ENCODE measurements at regions not wholly inside any gene's neighbourhood (a gene's known extent, or its start where the extent isn't known, plus 50 kb on each side); places are given as distances from the start of the nearest gene placed in this dataset.
A peak's percentile ranks its signal among the peaks of the same experiment; 100 is the strongest.

- no peak for DNase-seq (ENCODE audit: extremely low read depth, low read depth)
- TF ChIP-seq, protein P1, sequence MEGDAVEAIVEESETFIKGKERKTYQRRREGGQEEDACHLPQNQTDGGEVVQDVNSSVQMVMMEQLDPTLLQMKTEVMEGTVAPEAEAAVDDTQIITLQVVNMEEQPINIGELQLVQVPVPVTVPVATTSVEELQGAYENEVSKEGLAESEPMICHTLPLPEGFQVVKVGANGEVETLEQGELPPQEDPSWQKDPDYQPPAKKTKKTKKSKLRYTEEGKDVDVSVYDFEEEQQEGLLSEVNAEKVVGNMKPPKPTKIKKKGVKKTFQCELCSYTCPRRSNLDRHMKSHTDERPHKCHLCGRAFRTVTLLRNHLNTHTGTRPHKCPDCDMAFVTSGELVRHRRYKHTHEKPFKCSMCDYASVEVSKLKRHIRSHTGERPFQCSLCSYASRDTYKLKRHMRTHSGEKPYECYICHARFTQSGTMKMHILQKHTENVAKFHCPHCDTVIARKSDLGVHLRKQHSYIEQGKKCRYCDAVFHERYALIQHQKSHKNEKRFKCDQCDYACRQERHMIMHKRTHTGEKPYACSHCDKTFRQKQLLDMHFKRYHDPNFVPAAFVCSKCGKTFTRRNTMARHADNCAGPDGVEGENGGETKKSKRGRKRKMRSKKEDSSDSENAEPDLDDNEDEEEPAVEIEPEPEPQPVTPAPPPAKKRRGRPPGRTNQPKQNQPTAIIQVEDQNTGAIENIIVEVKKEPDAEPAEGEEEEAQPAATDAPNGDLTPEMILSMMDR (IDR thresholded peaks at IDR 0.05; ENCODE audit: low read depth, low read length), result no peak
Measured at GRCh38 chr12:4044736-4045730, 171.8 kb upstream of the PARP11 start.

DNA sequence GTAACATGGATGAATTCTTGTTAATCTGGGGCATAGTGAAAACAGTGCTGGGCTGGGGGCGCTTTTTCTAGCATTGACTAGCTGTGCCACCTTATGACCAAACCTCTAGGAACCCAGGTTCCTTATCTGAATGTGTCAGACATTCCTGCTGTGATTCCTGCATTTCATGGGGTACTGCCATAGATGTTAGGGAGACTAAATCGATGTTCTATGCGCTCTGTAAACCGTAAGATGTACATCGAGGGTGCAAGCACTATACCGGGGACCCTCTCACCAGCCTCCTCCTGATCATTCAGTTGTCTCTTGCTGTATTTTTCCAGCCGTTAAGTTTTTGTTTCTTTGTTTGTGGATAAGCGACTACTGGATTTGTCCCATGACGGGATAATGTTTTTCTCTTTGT lies 170.9 kb upstream of the PARP11 start:
- TF ChIP-seq, protein P1 (IDR thresholded peaks at IDR 0.05; ENCODE audit: low read depth, low read length), result no peak
- DNase-seq (ENCODE audit: extremely low read depth, low read depth), result no peak

DNA sequence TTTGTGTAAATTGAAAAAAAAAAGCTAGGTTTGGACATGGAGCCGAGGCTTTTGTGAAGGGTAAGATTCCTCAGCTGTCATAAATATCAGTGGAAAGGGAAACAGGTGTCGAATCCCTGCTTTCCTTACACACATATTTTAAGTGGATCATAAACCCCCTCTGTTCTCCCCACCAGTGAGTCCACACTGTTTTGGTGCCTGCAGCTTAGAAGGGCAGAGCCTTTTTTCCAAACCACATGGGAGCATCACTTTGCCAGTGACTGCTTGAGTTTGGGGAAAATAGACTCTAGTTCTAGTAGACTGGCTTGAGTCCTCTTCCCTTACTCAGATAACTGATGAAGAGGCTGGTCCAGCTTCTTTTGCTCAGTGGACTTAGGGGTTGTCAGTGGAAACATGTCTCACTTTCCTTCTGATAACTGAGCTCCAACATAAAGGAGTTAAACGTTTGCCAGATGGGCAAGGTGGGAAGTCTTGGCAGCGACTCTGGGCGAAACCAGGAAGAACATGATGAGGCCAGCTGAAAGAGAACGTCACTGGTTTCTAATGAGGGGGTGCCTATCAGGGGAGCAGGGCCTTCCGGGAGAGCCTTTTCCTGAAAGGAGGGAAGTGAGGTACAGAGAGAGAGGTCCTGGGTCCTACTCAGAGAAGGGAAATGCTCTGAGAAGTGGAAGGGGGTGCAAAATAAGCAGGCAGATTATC lies 168.1 kb upstream of the PARP11 start:
- no peak for DNase-seq (ENCODE audit: extremely low read depth, low read depth)
- TF ChIP-seq, protein P1 (IDR thresholded peaks at IDR 0.05; ENCODE audit: low read depth, low read length), result no peak

DNA sequence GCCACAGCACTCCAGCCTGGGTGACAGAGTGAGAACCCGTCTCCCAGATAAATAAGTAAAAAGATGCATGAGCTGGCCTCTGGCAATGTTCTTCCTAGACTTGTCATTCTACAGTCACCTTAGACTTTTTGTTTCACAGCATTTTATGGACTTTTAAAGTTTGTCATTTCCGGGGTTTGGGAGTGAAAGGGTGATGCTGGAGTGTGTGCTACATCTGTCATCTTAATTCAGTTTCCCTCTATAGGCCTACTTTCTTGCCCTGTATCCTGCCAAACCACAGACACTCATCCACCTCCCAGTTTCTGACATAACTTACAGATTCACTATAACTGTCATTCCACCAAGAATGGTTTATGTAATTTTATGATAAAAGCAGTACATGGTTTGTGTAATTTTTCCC lies 166.7 kb upstream of the PARP11 start:
- DNase-seq (ENCODE audit: extremely low read depth, low read depth), result no peak
- TF ChIP-seq, protein P1 (IDR thresholded peaks at IDR 0.05; ENCODE audit: low read depth, low read length), result no peak

- no peak for DNase-seq (ENCODE audit: extremely low read depth, low read depth)
Measured at GRCh38 chr12:4037747-4038312, 164.6 kb upstream of the PARP11 start.

DNA sequence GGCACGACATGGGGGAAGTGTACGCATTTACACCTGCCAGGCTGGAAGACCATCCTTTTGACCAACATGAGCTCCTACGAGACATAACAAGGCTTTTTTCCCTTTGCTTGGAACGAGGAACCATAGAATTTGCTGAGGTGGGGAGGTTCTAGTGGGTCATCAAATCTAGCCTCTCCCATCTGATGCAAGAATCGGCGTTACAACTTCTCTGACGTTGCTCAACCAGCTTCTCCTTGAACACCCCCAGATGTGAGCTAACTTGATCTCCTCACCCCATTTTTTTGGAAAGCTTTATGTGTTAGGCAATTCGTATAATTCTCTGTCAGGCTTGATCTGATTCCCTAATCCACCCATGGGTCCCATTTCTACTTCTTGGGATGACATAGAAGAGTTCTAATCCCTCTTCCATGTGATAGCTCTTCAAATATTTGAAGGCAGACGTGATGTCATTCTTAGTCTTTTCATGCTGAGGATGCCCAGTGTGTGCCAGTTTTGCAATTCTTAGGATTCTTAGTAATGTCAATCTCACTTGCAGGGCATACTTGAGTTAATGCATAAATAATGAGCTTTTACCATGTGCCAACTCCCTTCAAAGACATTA lies 163.6 kb upstream of the PARP11 start:
- TF ChIP-seq, protein P1 (IDR thresholded peaks at IDR 0.05; ENCODE audit: low read depth, low read length), result no peak
- no peak for DNase-seq (ENCODE audit: extremely low read depth, low read depth)

More at GRCh38 chr12:4037747-4038312, 164.6 kb upstream of the PARP11 start:
- TF ChIP-seq, protein P1 (IDR thresholded peaks at IDR 0.05; ENCODE audit: low read depth, low read length), result peak; percentile 77

All from AG09319 (cell line).